ENCODE measurements at regions not wholly inside any gene's neighbourhood (a gene's known extent, or its start where the extent isn't known, plus 50 kb on each side); places are given as distances from the start of the nearest gene placed in this dataset.

- Histone ChIP-seq H3K4me2 (ENCODE audit: low read length) (no peak overlapping the region), H3K36me3 (ENCODE audit: insufficient read depth, low read length) (no peaks in the 10 kb centered on the region), H4K20me1 (ENCODE audit: insufficient read depth) (no peaks in the 10 kb centered on the region), H2AFZ (ENCODE audit: low read depth, low read length) (no peak overlapping the region), H3K9ac (ENCODE audit: low read length) (no peak overlapping the region), H3K9me3 (ENCODE audit: low read length) (no peaks in the 10 kb centered on the region), H3K79me2 (replicated peaks; ENCODE audit: insufficient read depth, low read length) (no peaks in the 10 kb centered on the region), H3K9me2 (ENCODE audit: insufficient read depth, low read length) (no peaks in the 10 kb centered on the region), H3K27ac (ENCODE audit: low read length) (no peak overlapping the region), H3K27me3 (ENCODE audit: insufficient read depth, low read depth, low read length) (no peaks in the 10 kb centered on the region), H3K4me3 (ENCODE audit: low read length) (no peak overlapping the region), H3F3A (ENCODE audit: insufficient read depth, low read length, poor library complexity, severe bottlenecking) (no peaks in the 10 kb centered on the region)
- no peak for TF ChIP-seq REST (IDR thresholded peaks at IDR 0.05; ENCODE audit: borderline replicate concordance)
- no peak for TF ChIP-seq RAD21 (conservative IDR thresholded peaks at IDR 0.05)
- TF ChIP-seq TAF1 (IDR thresholded peaks at IDR 0.05; ENCODE audit: low read depth): no peak
- no peak for TF ChIP-seq MXI1 (conservative IDR thresholded peaks at IDR 0.05; ENCODE audit: poor library complexity, severe bottlenecking)
- no peak for TF ChIP-seq POLR2AphosphoS5 (IDR thresholded peaks at IDR 0.05)
- no peak for TF ChIP-seq EZH2 (IDR thresholded peaks at IDR 0.05; ENCODE audit: borderline replicate concordance, insufficient read depth, low read length, poor library complexity, severe bottlenecking)
- no peak for TF ChIP-seq EP300 (conservative IDR thresholded peaks at IDR 0.05; ENCODE audit: poor library complexity, severe bottlenecking)
- no peak for TF ChIP-seq CTCF (IDR thresholded peaks at IDR 0.05; ENCODE audit: poor library complexity, severe bottlenecking)
- no peak for TF ChIP-seq SMC3 (conservative IDR thresholded peaks at IDR 0.05; ENCODE audit: poor library complexity)
These were observed 923.5 kb downstream of the BCL11B start for GRCh38 chr14:98348505-98348904.

DNA sequence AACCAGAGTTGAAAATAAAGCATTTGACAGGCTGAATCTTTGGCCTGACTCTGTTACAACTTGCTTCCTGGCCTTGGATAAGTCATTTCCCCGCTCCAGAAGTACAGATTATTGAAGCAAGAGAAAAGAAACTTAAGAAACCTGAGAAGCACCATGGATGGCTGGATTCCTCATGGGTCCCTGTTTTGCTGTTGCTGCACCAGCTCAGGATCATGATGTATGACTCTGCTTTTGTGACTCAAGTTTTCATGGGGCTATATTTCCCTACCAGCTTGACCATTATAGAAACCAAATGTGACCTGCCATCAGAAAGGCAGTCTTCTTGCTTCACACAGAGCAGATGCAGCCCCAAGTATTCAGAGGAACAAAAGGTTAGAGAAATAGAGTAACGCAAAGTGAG lies 921.8 kb downstream of the BCL11B start:
- no peaks in the 10 kb centered on the region for H3F3A ChIP-seq (ENCODE audit: insufficient read depth, low read length, poor library complexity, severe bottlenecking)
- no peaks in the 10 kb centered on the region for H3K9me3 ChIP-seq (ENCODE audit: low read length)
- no peak overlapping the region for H3K9ac ChIP-seq (ENCODE audit: low read length)
- H3K27ac ChIP-seq (ENCODE audit: low read length): no peak overlapping the region
- no peak overlapping the region for H3K4me2 ChIP-seq (ENCODE audit: low read length)
- no peaks in the 10 kb centered on the region for H3K27me3 ChIP-seq (ENCODE audit: insufficient read depth, low read depth, low read length)
- H2AFZ ChIP-seq (ENCODE audit: low read depth, low read length): no peak overlapping the region
- no peaks in the 10 kb centered on the region for H3K36me3 ChIP-seq (ENCODE audit: insufficient read depth, low read length)
- TF ChIP-seq REST (IDR thresholded peaks at IDR 0.05; ENCODE audit: borderline replicate concordance) (no peak), MXI1 (conservative IDR thresholded peaks at IDR 0.05; ENCODE audit: poor library complexity, severe bottlenecking) (no peak), TAF1 (IDR thresholded peaks at IDR 0.05; ENCODE audit: low read depth) (no peak), RAD21 (conservative IDR thresholded peaks at IDR 0.05) (no peak), CTCF (IDR thresholded peaks at IDR 0.05; ENCODE audit: poor library complexity, severe bottlenecking) (no peak), EP300 (conservative IDR thresholded peaks at IDR 0.05; ENCODE audit: poor library complexity, severe bottlenecking) (no peak), EZH2 (IDR thresholded peaks at IDR 0.05; ENCODE audit: borderline replicate concordance, insufficient read depth, low read length, poor library complexity, severe bottlenecking) (no peak), SMC3 (conservative IDR thresholded peaks at IDR 0.05; ENCODE audit: poor library complexity) (no peak), POLR2AphosphoS5 (IDR thresholded peaks at IDR 0.05) (no peak)
- no peaks in the 10 kb centered on the region for H4K20me1 ChIP-seq (ENCODE audit: insufficient read depth)
- H3K79me2 ChIP-seq (replicated peaks; ENCODE audit: insufficient read depth, low read length): no peaks in the 10 kb centered on the region
- no peaks in the 10 kb centered on the region for H3K9me2 ChIP-seq (ENCODE audit: insufficient read depth, low read length)
- no peak overlapping the region for H3K4me3 ChIP-seq (ENCODE audit: low read length)

All from neural cell (in vitro differentiated cells).